ENCODE measurements at regions not wholly inside any gene's neighbourhood (a gene's known extent, or its start where the extent isn't known, plus 50 kb on each side); places are given as distances from the start of the nearest gene placed in this dataset.

- TF ChIP-seq TAF1 (IDR thresholded peaks at IDR 0.05; ENCODE audit: low read depth) (no peak), EGR1 (IDR thresholded peaks at IDR 0.05) (no peak), NFIC (IDR thresholded peaks at IDR 0.05) (no peak), REST (IDR thresholded peaks at IDR 0.05; ENCODE audit: low read depth) (no peak), TCF12 (IDR thresholded peaks at IDR 0.05; ENCODE audit: low read depth) (no peak), MAX (IDR thresholded peaks at IDR 0.05) (no peak), RAD21 (IDR thresholded peaks at IDR 0.05; ENCODE audit: low read depth) (no peak), USF1 (IDR thresholded peaks at IDR 0.05) (no peak), CREB1 (IDR thresholded peaks at IDR 0.05; ENCODE audit: low read depth) (no peak), CEBPB (IDR thresholded peaks at IDR 0.05) (no peak), ZBTB7A (IDR thresholded peaks at IDR 0.05; ENCODE audit: low read depth) (no peak), EP300 (IDR thresholded peaks at IDR 0.05; ENCODE audit: borderline replicate concordance) (no peak), TEAD4 (IDR thresholded peaks at IDR 0.05) (no peak)
These were observed 1517.0 kb downstream of the AACS start for GRCh38 chr12:126582231-126582630.

- TF ChIP-seq CEBPB (IDR thresholded peaks at IDR 0.05) (no peak), USF1 (IDR thresholded peaks at IDR 0.05) (no peak), EGR1 (IDR thresholded peaks at IDR 0.05) (no peak), RAD21 (IDR thresholded peaks at IDR 0.05; ENCODE audit: low read depth) (no peak), TCF12 (IDR thresholded peaks at IDR 0.05; ENCODE audit: low read depth) (no peak), CREB1 (IDR thresholded peaks at IDR 0.05; ENCODE audit: low read depth) (no peak), EP300 (IDR thresholded peaks at IDR 0.05; ENCODE audit: borderline replicate concordance) (no peak), REST (IDR thresholded peaks at IDR 0.05; ENCODE audit: low read depth) (no peak), TAF1 (IDR thresholded peaks at IDR 0.05; ENCODE audit: low read depth) (no peak), ZBTB7A (IDR thresholded peaks at IDR 0.05; ENCODE audit: low read depth) (no peak), TEAD4 (IDR thresholded peaks at IDR 0.05) (no peak), MAX (IDR thresholded peaks at IDR 0.05) (no peak), FOXM1 (IDR thresholded peaks at IDR 0.05; ENCODE audit: borderline replicate concordance, low read depth) (no peak), NFIC (IDR thresholded peaks at IDR 0.05) (no peak), YY1 (IDR thresholded peaks at IDR 0.05; ENCODE audit: low read depth) (no peak)
These were observed 1523.5 kb downstream of the AACS start for GRCh38 chr12:126588586-126589249.

GRCh38 chr12:126591533-126591932, 1526.3 kb downstream of the AACS start:
- no peak for TF ChIP-seq CREB1 (IDR thresholded peaks at IDR 0.05; ENCODE audit: low read depth)
- no peak for TF ChIP-seq EGR1 (IDR thresholded peaks at IDR 0.05)
- no peak for TF ChIP-seq YY1 (IDR thresholded peaks at IDR 0.05; ENCODE audit: low read depth)
- no peak for TF ChIP-seq EP300 (IDR thresholded peaks at IDR 0.05; ENCODE audit: borderline replicate concordance)
- TF ChIP-seq MAX (IDR thresholded peaks at IDR 0.05) = no peak
- no peak for TF ChIP-seq TEAD4 (IDR thresholded peaks at IDR 0.05)
- TF ChIP-seq CEBPB (IDR thresholded peaks at IDR 0.05) = no peak
- no peak for TF ChIP-seq USF1 (IDR thresholded peaks at IDR 0.05)
- TF ChIP-seq NFIC (IDR thresholded peaks at IDR 0.05) = no peak
- no peak for TF ChIP-seq TCF12 (IDR thresholded peaks at IDR 0.05; ENCODE audit: low read depth)
- no peak for TF ChIP-seq REST (IDR thresholded peaks at IDR 0.05; ENCODE audit: low read depth)
- TF ChIP-seq RAD21 (IDR thresholded peaks at IDR 0.05; ENCODE audit: low read depth) = no peak
- no peak for TF ChIP-seq ZBTB7A (IDR thresholded peaks at IDR 0.05; ENCODE audit: low read depth)
- no peak for TF ChIP-seq TAF1 (IDR thresholded peaks at IDR 0.05; ENCODE audit: low read depth)
